IPS-20b (cell line): ENCODE measurements at regions not wholly inside any gene's neighbourhood (a gene's known extent, or its start where the extent isn't known, plus 50 kb on each side); places are given as distances from the start of the nearest gene placed in this dataset.

Experiments
- H3K27ac ChIP-seq: one replicate; pipeline ENCODE4 v1.5.1; 2013; ENCODE audit warnings: low read length
- H3K27me3 ChIP-seq: 2 replicates; pipeline ENCODE4 v1.6.1; 2013; ENCODE audit warnings: mild to moderate bottlenecking, low read length, inconsistent platforms; ENCODE audit not compliant: insufficient read depth
- H3K36me3 ChIP-seq: 2 replicates; pipeline ENCODE4 v1.6.1; 2013; ENCODE audit warnings: low read depth, mild to moderate bottlenecking, inconsistent platforms, low read length, moderate library complexity; ENCODE audit not compliant: insufficient read depth
- H3K4me1 ChIP-seq: 2 replicates; pipeline ENCODE4 v1.6.1; 2013; ENCODE audit warnings: mild to moderate bottlenecking, control low read depth, inconsistent platforms, low read length, moderate library complexity; ENCODE audit not compliant: insufficient read depth
- H3K4me3 ChIP-seq: 2 replicates; pipeline ENCODE4 v1.5.1; 2013; ENCODE audit warnings: mild to moderate bottlenecking, low read length, inconsistent platforms
- H3K9ac ChIP-seq: 2 replicates; pipeline ENCODE4 v1.6.1; 2013; ENCODE audit warnings: low read depth, mild to moderate bottlenecking, inconsistent platforms, low read length, moderate library complexity
- H3K9me3 ChIP-seq: 2 replicates; pipeline ENCODE4 v1.6.1; 2013; ENCODE audit warnings: mild to moderate bottlenecking, low read depth, low read length, inconsistent platforms; ENCODE audit not compliant: insufficient read depth

- H3K36me3 ChIP-seq = no peaks in the 10 kb centered on the region
- no peaks in the 10 kb centered on the region for H3K9me3 ChIP-seq
- H3K9ac ChIP-seq = no peak overlapping the region
- H3K27me3 ChIP-seq = no peaks in the 10 kb centered on the region
- H3K4me3 ChIP-seq = no peak overlapping the region
- H3K27ac ChIP-seq = no peak overlapping the region
- H3K4me1 ChIP-seq = no peaks in the 10 kb centered on the region
Measured at GRCh38 chr16:66161269-66161668, 205.2 kb upstream of the CDH5 start.

GRCh38 chr16:66159987-66160386 lies 206.5 kb upstream of the CDH5 start:
- H3K4me1 ChIP-seq = no peaks in the 10 kb centered on the region
- H3K36me3 ChIP-seq = no peaks in the 10 kb centered on the region
- H3K9me3 ChIP-seq = no peaks in the 10 kb centered on the region
- no peak overlapping the region for H3K9ac ChIP-seq
- H3K4me3 ChIP-seq = no peak overlapping the region
- no peak overlapping the region for H3K27ac ChIP-seq
- no peaks in the 10 kb centered on the region for H3K27me3 ChIP-seq

GRCh38 chr16:66156538-66156937 lies 210.0 kb upstream of the CDH5 start:
- no peaks in the 10 kb centered on the region for H3K9me3 ChIP-seq
- no peak overlapping the region for H3K27ac ChIP-seq
- H3K27me3 ChIP-seq = no peaks in the 10 kb centered on the region
- no peak overlapping the region for H3K9ac ChIP-seq
- H3K36me3 ChIP-seq = no peaks in the 10 kb centered on the region
- no peaks in the 10 kb centered on the region for H3K4me1 ChIP-seq
- H3K4me3 ChIP-seq = no peak overlapping the region

GRCh38 chr16:66155933-66156332 lies 210.6 kb upstream of the CDH5 start:
- Histone ChIP-seq H3K27me3 (no peaks in the 10 kb centered on the region), H3K4me3 (no peak overlapping the region), H3K27ac (no peak overlapping the region), H3K4me1 (peaks cover 3% of the 10 kb centered on the region; the same call in 1 of the 2 replicates), H3K9ac (no peak overlapping the region), H3K9me3 (no peaks in the 10 kb centered on the region), H3K36me3 (no peaks in the 10 kb centered on the region)

GRCh38 chr16:66154801-66155200 lies 211.7 kb upstream of the CDH5 start:
- Histone ChIP-seq H3K27ac (no peak overlapping the region), H3K9ac (no peak overlapping the region), H3K27me3 (no peaks in the 10 kb centered on the region), H3K36me3 (no peaks in the 10 kb centered on the region), H3K9me3 (no peaks in the 10 kb centered on the region), H3K4me3 (no peak overlapping the region), H3K4me1 (peaks cover 6% of the 10 kb centered on the region)

- Histone ChIP-seq H3K9me3 (no peaks in the 10 kb centered on the region), H3K36me3 (no peaks in the 10 kb centered on the region), H3K4me1 (peaks cover 6% of the 10 kb centered on the region), H3K27me3 (no peaks in the 10 kb centered on the region), H3K9ac (no peak overlapping the region), H3K27ac (no peak overlapping the region), H3K4me3 (no peak overlapping the region)
Measured at GRCh38 chr16:66152823-66153393, 213.6 kb upstream of the CDH5 start.

- Histone ChIP-seq H3K27ac (no peak overlapping the region), H3K9ac (no peak overlapping the region), H3K36me3 (no peaks in the 10 kb centered on the region), H3K4me1 (peaks cover 6% of the 10 kb centered on the region), H3K4me3 (no peak overlapping the region), H3K27me3 (no peaks in the 10 kb centered on the region), H3K9me3 (no peaks in the 10 kb centered on the region)
Measured at GRCh38 chr16:66152181-66152580, 214.3 kb upstream of the CDH5 start.

GRCh38 chr16:66150698-66151482 lies 215.6 kb upstream of the CDH5 start:
- Histone ChIP-seq H3K27me3 (no peaks in the 10 kb centered on the region), H3K27ac (no peak overlapping the region), H3K4me3 (no peak overlapping the region), H3K9ac (no peak overlapping the region), H3K9me3 (no peaks in the 10 kb centered on the region), H3K4me1 (peaks cover 6% of the 10 kb centered on the region), H3K36me3 (no peaks in the 10 kb centered on the region)

GRCh38 chr16:66147291-66147690 lies 219.2 kb upstream of the CDH5 start:
- Histone ChIP-seq H3K4me3 (no peak overlapping the region), H3K27me3 (no peaks in the 10 kb centered on the region), H3K4me1 (peaks cover 6% of the 10 kb centered on the region), H3K27ac (no peak overlapping the region), H3K36me3 (no peaks in the 10 kb centered on the region), H3K9me3 (no peaks in the 10 kb centered on the region), H3K9ac (no peak overlapping the region)

GRCh38 chr16:66146798-66147197 lies 219.7 kb upstream of the CDH5 start:
- Histone ChIP-seq H3K9me3 (no peaks in the 10 kb centered on the region), H3K9ac (no peak overlapping the region)

GRCh38 chr16:66144641-66145040 lies 221.8 kb upstream of the CDH5 start:
- Histone ChIP-seq H3K4me3 (no peak overlapping the region), H3K27me3 (no peaks in the 10 kb centered on the region), H3K36me3 (no peaks in the 10 kb centered on the region), H3K9me3 (no peaks in the 10 kb centered on the region), H3K4me1 (no peaks in the 10 kb centered on the region), H3K9ac (no peak overlapping the region), H3K27ac (no peak overlapping the region)

More at GRCh38 chr16:66146798-66147197, 219.7 kb upstream of the CDH5 start:
- Histone ChIP-seq H3K4me1 (peaks cover 6% of the 10 kb centered on the region), H3K27ac (no peak overlapping the region), H3K4me3 (no peak overlapping the region), H3K36me3 (no peaks in the 10 kb centered on the region), H3K27me3 (no peaks in the 10 kb centered on the region)

GRCh38 chr16:66143415-66143814 lies 223.1 kb upstream of the CDH5 start:
- no peaks in the 10 kb centered on the region for H3K27me3 ChIP-seq
- H3K36me3 ChIP-seq = no peaks in the 10 kb centered on the region
- no peak overlapping the region for H3K27ac ChIP-seq
- H3K9ac ChIP-seq = no peak overlapping the region
- H3K4me3 ChIP-seq = no peak overlapping the region
- H3K9me3 ChIP-seq = no peaks in the 10 kb centered on the region
- H3K4me1 ChIP-seq = peaks cover 5% of the 10 kb centered on the region; the same call in 1 of the 2 replicates
